WTC11 (cell line): ENCODE measurements at regions not wholly inside any gene's neighbourhood (a gene's known extent, or its start where the extent isn't known, plus 50 kb on each side); places are given as distances from the start of the nearest gene placed in this dataset.

Experiments used
- ATAC-seq: fragments of 200-7000 bp; cut with Tn5 transposase; 2 replicates; pipeline ENCODE4 v1.10.0; 2021; ENCODE audit warnings: mild to moderate bottlenecking, moderate library complexity
- CTCF ChIA-PET: fragments of 300-600 bp; sonication (Branson Sonifier 250); formaldehyde crosslinking; loops from one replicate; lab custom pipeline; 2021; ENCODE audit warnings: antibody characterized with exemption; lab: Charles Lee
- POLR2A ChIA-PET: fragments of 350-600 bp; sonication (Branson Sonifier 250); formaldehyde crosslinking; loops from one replicate; lab custom pipeline; 2021; ENCODE audit warnings: antibody characterized with exemption; lab: Charles Lee
- DNase-seq: peaks from one replicate; pipeline ENCODE4 v3.0.0; 2021; ENCODE audit warnings: low spot score
- H3K27ac Mint-ChIP-seq: 2 replicates; pipeline ENCODE4 v1.8.0; 2021; ENCODE audit warnings: mixed read lengths
- H3K27me3 Mint-ChIP-seq: 2 replicates; pipeline ENCODE4 v1.8.0; 2021; ENCODE audit warnings: low read depth, mild to moderate bottlenecking, moderate library complexity, mixed read lengths
- H3K36me3 Mint-ChIP-seq: 2 replicates; pipeline ENCODE4 v1.8.0; 2021; ENCODE audit warnings: mixed read lengths
- H3K4me1 Mint-ChIP-seq: 2 replicates; pipeline ENCODE4 v1.8.0; 2022; ENCODE audit warnings: mixed read lengths
- H3K4me3 Mint-ChIP-seq: 2 replicates; pipeline ENCODE4 v1.8.0; 2021; ENCODE audit warnings: mild to moderate bottlenecking, moderate library complexity, mixed read lengths
- H3K9me3 Mint-ChIP-seq: 2 replicates; pipeline ENCODE4 v1.8.0; 2021; ENCODE audit warnings: mixed read lengths
- CREM ChIP-seq: sonication (generic); formaldehyde crosslinking; IDR thresholded peaks from 2 replicates; pipeline ENCODE4 v1.8.1; 2022; ENCODE audit warnings: mild to moderate bottlenecking, missing genetic modification reagents, moderate library complexity
- MYBL2 ChIP-seq: sonication (generic); formaldehyde crosslinking; IDR thresholded peaks from 2 replicates; pipeline ENCODE4 v1.8.1; 2023; ENCODE audit warnings: mild to moderate bottlenecking, moderate library complexity, missing genetic modification reagents
- NFE2L1 ChIP-seq: sonication (generic); formaldehyde crosslinking; IDR thresholded peaks from 2 replicates; pipeline ENCODE4 v1.8.1; 2023; ENCODE audit warnings: missing genetic modification reagents
- NFYB ChIP-seq: sonication (generic); formaldehyde crosslinking; conservative IDR thresholded peaks from 2 replicates; pipeline ENCODE4 v1.8.0; 2022; ENCODE audit warnings: low read depth, missing genetic modification reagents
- TCF7 ChIP-seq: sonication (generic); formaldehyde crosslinking; IDR thresholded peaks from 2 replicates; pipeline ENCODE4 v1.8.0; 2022; ENCODE audit warnings: mild to moderate bottlenecking, low read depth, missing genetic modification reagents, moderate library complexity
- ZNF219 ChIP-seq: sonication (generic); formaldehyde crosslinking; IDR thresholded peaks from 2 replicates; pipeline ENCODE4 v1.8.0; 2023; ENCODE audit warnings: missing genetic modification reagents, mild to moderate bottlenecking, borderline replicate concordance
- ZNF263 ChIP-seq: sonication (generic); formaldehyde crosslinking; IDR thresholded peaks from 2 replicates; pipeline ENCODE4 v1.8.1; 2022; ENCODE audit warnings: low read depth, mild to moderate bottlenecking, moderate library complexity, missing genetic modification reagents
- TF ChIP-seq, protein P1 (sequence below): sonication (generic); formaldehyde crosslinking; IDR thresholded peaks from 2 replicates; pipeline ENCODE4 v1.8.0; 2022; ENCODE audit warnings: mild to moderate bottlenecking, missing genetic modification reagents
- TF ChIP-seq, protein P2 (sequence below): sonication (generic); formaldehyde crosslinking; IDR thresholded peaks from 2 replicates; pipeline ENCODE4 v1.8.1; 2023; ENCODE audit warnings: mild to moderate bottlenecking, missing genetic modification reagents, moderate library complexity
- TF ChIP-seq, protein P3 (sequence below): sonication (generic); formaldehyde crosslinking; IDR thresholded peaks from 2 replicates; pipeline ENCODE4 v1.8.1; 2023; ENCODE audit warnings: mild to moderate bottlenecking, missing genetic modification reagents
- TF ChIP-seq, protein P4 (sequence below): sonication (generic); formaldehyde crosslinking; IDR thresholded peaks from 2 replicates; pipeline ENCODE4 v1.8.0; 2022; ENCODE audit warnings: mild to moderate bottlenecking, missing genetic modification reagents
- TF ChIP-seq, protein P5 (sequence below): fragments of 250-450 bp; sonication (Bioruptor Pico); IDR thresholded peaks from 2 replicates; pipeline ENCODE4 v2.1.2; 2022; ENCODE audit warnings: mild to moderate bottlenecking, moderate library complexity
- TF ChIP-seq, protein P6 (sequence below): fragments of 250-450 bp; sonication (Bioruptor Pico); IDR thresholded peaks from 2 replicates; pipeline ENCODE4 v1.9.0; 2021; ENCODE audit warnings: mild to moderate bottlenecking
- TF ChIP-seq, protein P7 (sequence below): sonication (generic); formaldehyde crosslinking; IDR thresholded peaks from 2 replicates; pipeline ENCODE4 v1.8.0; 2022; ENCODE audit warnings: mild to moderate bottlenecking, missing genetic modification reagents
- TF ChIP-seq, protein P8 (sequence below): sonication (generic); formaldehyde crosslinking; IDR thresholded peaks from 2 replicates; pipeline ENCODE4 v1.8.1; 2022; ENCODE audit warnings: missing genetic modification reagents, borderline replicate concordance
- TF ChIP-seq, protein P9 (sequence below): sonication (generic); formaldehyde crosslinking; IDR thresholded peaks from 2 replicates; pipeline ENCODE4 v1.8.0; 2023; ENCODE audit warnings: missing genetic modification reagents, mild to moderate bottlenecking, borderline replicate concordance

DNA sequence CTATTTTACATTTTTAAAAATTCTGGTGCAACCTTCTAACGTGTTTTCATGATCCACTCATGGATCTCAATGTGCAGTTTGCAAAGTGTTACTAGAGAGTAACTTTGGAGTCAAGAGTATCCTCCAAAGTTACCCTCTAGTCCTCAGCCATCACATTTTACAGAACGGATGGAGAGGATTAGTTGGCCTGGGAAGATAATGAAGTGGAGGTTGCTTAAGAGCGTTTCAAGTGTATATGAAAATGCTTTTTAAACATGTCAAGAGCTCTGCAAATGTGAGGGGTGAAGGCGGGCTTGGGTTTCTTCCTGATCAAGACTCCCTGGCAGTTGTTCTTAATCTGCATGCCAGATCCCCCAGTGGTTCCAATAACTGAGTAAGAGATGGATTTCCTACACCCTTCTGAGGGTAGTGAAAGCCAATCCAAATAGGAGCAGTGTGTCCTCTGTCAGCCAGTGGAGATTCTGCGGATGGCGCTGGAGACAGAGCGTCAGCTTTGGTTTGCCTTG, 299.4 kb upstream of the NPVF start:
- POLR2A ChIA-PET, result no interaction called here
- Mint-ChIP-seq H3K27me3 (peaks cover 2% of the 10 kb centered on the region; the same call in 1 of the 2 replicates), H3K36me3 (no peaks in the 10 kb centered on the region), H3K4me3 (no peak overlapping the region), H3K4me1 (no peaks in the 10 kb centered on the region), H3K27ac (no peak overlapping the region), H3K9me3 (no peaks in the 10 kb centered on the region)
- DNase-seq (no peak), ATAC-seq (no peak)
- TF ChIP-seq, protein P1, sequence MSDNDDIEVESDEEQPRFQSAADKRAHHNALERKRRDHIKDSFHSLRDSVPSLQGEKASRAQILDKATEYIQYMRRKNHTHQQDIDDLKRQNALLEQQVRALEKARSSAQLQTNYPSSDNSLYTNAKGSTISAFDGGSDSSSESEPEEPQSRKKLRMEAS (CRISPR knock-in tag), result no peak
- TF ChIP-seq, protein P2, sequence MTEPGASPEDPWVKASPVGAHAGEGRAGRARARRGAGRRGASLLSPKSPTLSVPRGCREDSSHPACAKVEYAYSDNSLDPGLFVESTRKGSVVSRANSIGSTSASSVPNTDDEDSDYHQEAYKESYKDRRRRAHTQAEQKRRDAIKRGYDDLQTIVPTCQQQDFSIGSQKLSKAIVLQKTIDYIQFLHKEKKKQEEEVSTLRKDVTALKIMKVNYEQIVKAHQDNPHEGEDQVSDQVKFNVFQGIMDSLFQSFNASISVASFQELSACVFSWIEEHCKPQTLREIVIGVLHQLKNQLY, result no peak
- TF ChIP-seq ZNF219 (no peak), ZNF263 (CRISPR knock-in tag) (no peak), NFE2L1 (CRISPR knock-in tag) (no peak)
- TF ChIP-seq, protein P3, sequence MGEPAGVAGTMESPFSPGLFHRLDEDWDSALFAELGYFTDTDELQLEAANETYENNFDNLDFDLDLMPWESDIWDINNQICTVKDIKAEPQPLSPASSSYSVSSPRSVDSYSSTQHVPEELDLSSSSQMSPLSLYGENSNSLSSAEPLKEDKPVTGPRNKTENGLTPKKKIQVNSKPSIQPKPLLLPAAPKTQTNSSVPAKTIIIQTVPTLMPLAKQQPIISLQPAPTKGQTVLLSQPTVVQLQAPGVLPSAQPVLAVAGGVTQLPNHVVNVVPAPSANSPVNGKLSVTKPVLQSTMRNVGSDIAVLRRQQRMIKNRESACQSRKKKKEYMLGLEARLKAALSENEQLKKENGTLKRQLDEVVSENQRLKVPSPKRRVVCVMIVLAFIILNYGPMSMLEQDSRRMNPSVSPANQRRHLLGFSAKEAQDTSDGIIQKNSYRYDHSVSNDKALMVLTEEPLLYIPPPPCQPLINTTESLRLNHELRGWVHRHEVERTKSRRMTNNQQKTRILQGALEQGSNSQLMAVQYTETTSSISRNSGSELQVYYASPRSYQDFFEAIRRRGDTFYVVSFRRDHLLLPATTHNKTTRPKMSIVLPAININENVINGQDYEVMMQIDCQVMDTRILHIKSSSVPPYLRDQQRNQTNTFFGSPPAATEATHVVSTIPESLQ (CRISPR knock-in tag), result no peak
- TF ChIP-seq, protein P4, sequence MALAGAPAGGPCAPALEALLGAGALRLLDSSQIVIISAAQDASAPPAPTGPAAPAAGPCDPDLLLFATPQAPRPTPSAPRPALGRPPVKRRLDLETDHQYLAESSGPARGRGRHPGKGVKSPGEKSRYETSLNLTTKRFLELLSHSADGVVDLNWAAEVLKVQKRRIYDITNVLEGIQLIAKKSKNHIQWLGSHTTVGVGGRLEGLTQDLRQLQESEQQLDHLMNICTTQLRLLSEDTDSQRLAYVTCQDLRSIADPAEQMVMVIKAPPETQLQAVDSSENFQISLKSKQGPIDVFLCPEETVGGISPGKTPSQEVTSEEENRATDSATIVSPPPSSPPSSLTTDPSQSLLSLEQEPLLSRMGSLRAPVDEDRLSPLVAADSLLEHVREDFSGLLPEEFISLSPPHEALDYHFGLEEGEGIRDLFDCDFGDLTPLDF (CRISPR knock-in tag), result no peak
- CTCF ChIA-PET, result interaction anchor here (0.7 to 0.8 kb wide), 2 partner anchors 38 to 145 kb away, joined by 3 read pairs; no protein-coding TSS in a partner anchor

DNA sequence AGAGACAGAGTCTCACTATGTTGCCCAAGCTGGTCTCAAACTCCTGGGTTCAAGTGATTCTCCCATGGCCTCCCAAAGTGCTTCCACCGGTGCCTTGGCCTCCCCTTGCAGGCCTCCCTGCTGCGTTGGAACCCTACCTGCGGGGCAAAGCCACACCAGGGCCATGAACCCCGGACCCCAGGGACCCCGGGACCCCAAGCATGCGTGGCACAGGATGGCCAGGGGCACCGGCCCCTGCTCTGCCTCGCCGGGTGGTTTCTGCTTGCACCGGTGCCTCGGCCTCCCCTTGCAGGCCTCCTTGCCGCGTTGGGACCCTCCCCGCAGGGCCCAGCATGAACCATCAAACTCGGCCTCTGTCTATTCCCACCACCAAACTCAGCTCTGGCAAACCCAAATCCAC, 301.0 kb upstream of the NPVF start:
- H3K27ac Mint-ChIP-seq, result no peak overlapping the region
- H3K27me3 Mint-ChIP-seq, result peaks cover 2% of the 10 kb centered on the region; the same call in 1 of the 2 replicates
- no peaks in the 10 kb centered on the region for H3K4me1 Mint-ChIP-seq
- DNase-seq, result no peak
- H3K9me3 Mint-ChIP-seq, result no peaks in the 10 kb centered on the region
- ChIA-PET POLR2A (no interaction called here), CTCF (no interaction called here)
- H3K4me3 Mint-ChIP-seq, result no peak overlapping the region
- no peaks in the 10 kb centered on the region for H3K36me3 Mint-ChIP-seq
- ATAC-seq, result no peak
- TF ChIP-seq MYBL2 (no peak), NFYB (no peak), TCF7 (CRISPR knock-in tag) (no peak), ZNF263 (CRISPR knock-in tag) (no peak), CREM (CRISPR knock-in tag) (no peak)
- TF ChIP-seq, protein P5, sequence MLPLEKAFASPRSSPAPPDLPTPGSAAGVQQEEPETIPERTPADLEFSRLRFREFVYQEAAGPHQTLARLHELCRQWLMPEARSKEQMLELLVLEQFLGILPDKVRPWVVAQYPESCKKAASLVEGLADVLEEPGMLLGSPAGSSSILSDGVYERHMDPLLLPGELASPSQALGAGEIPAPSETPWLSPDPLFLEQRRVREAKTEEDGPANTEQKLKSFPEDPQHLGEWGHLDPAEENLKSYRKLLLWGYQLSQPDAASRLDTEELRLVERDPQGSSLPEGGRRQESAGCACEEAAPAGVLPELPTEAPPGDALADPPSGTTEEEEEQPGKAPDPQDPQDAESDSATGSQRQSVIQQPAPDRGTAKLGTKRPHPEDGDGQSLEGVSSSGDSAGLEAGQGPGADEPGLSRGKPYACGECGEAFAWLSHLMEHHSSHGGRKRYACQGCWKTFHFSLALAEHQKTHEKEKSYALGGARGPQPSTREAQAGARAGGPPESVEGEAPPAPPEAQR (CRISPR knock-in tag), result no peak
- TF ChIP-seq, protein P6, sequence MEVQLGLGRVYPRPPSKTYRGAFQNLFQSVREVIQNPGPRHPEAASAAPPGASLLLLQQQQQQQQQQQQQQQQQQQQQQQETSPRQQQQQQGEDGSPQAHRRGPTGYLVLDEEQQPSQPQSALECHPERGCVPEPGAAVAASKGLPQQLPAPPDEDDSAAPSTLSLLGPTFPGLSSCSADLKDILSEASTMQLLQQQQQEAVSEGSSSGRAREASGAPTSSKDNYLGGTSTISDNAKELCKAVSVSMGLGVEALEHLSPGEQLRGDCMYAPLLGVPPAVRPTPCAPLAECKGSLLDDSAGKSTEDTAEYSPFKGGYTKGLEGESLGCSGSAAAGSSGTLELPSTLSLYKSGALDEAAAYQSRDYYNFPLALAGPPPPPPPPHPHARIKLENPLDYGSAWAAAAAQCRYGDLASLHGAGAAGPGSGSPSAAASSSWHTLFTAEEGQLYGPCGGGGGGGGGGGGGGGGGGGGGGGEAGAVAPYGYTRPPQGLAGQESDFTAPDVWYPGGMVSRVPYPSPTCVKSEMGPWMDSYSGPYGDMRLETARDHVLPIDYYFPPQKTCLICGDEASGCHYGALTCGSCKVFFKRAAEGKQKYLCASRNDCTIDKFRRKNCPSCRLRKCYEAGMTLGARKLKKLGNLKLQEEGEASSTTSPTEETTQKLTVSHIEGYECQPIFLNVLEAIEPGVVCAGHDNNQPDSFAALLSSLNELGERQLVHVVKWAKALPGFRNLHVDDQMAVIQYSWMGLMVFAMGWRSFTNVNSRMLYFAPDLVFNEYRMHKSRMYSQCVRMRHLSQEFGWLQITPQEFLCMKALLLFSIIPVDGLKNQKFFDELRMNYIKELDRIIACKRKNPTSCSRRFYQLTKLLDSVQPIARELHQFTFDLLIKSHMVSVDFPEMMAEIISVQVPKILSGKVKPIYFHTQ, result no peak
- TF ChIP-seq, protein P7, sequence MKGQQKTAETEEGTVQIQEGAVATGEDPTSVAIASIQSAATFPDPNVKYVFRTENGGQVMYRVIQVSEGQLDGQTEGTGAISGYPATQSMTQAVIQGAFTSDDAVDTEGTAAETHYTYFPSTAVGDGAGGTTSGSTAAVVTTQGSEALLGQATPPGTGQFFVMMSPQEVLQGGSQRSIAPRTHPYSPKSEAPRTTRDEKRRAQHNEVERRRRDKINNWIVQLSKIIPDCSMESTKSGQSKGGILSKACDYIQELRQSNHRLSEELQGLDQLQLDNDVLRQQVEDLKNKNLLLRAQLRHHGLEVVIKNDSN (CRISPR knock-in tag), result no peak
- TF ChIP-seq, protein P8, sequence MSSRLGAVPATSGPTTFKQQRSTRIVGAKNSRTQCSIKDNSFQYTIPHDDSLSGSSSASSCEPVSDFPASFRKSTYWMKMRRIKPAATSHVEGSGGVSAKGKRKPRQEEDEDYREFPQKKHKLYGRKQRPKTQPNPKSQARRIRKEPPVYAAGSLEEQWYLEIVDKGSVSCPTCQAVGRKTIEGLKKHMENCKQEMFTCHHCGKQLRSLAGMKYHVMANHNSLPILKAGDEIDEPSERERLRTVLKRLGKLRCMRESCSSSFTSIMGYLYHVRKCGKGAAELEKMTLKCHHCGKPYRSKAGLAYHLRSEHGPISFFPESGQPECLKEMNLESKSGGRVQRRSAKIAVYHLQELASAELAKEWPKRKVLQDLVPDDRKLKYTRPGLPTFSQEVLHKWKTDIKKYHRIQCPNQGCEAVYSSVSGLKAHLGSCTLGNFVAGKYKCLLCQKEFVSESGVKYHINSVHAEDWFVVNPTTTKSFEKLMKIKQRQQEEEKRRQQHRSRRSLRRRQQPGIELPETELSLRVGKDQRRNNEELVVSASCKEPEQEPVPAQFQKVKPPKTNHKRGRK (CRISPR knock-in tag), result no peak
- TF ChIP-seq, protein P9, sequence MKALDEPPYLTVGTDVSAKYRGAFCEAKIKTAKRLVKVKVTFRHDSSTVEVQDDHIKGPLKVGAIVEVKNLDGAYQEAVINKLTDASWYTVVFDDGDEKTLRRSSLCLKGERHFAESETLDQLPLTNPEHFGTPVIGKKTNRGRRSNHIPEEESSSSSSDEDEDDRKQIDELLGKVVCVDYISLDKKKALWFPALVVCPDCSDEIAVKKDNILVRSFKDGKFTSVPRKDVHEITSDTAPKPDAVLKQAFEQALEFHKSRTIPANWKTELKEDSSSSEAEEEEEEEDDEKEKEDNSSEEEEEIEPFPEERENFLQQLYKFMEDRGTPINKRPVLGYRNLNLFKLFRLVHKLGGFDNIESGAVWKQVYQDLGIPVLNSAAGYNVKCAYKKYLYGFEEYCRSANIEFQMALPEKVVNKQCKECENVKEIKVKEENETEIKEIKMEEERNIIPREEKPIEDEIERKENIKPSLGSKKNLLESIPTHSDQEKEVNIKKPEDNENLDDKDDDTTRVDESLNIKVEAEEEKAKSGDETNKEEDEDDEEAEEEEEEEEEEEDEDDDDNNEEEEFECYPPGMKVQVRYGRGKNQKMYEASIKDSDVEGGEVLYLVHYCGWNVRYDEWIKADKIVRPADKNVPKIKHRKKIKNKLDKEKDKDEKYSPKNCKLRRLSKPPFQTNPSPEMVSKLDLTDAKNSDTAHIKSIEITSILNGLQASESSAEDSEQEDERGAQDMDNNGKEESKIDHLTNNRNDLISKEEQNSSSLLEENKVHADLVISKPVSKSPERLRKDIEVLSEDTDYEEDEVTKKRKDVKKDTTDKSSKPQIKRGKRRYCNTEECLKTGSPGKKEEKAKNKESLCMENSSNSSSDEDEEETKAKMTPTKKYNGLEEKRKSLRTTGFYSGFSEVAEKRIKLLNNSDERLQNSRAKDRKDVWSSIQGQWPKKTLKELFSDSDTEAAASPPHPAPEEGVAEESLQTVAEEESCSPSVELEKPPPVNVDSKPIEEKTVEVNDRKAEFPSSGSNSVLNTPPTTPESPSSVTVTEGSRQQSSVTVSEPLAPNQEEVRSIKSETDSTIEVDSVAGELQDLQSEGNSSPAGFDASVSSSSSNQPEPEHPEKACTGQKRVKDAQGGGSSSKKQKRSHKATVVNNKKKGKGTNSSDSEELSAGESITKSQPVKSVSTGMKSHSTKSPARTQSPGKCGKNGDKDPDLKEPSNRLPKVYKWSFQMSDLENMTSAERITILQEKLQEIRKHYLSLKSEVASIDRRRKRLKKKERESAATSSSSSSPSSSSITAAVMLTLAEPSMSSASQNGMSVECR, result no peak
